ENCODE measurements at regions not wholly inside any gene's neighbourhood (a gene's known extent, or its start where the extent isn't known, plus 50 kb on each side); places are given as distances from the start of the nearest gene placed in this dataset.

- CTCF ChIA-PET (ENCODE audit: partially characterized antibody): interaction anchor here (1.6 to 2.0 kb wide), 2 partner anchors 12 to 78 kb away, joined by 3 to 7 read pairs; no protein-coding TSS in a partner anchor
- Histone ChIP-seq H3K18ac (ENCODE audit: extremely low read depth, low read length) (no peak overlapping the region), H3K4ac (replicated peaks; ENCODE audit: insufficient read length, low read depth, low read length) (no peak overlapping the region), H3K79me1 (ENCODE audit: low read depth, low read length) (no peaks in the 10 kb centered on the region), H3K4me1 (replicated peaks in 1 of 4; ENCODE audit: control insufficient read depth in 3 of 4, insufficient read depth in 4 of 4, low read length in 3 of 4) (peaks cover 2 to 5% (median 4%) of the 10 kb centered on the region in 4 experiments; a peak in 4 of 7 replicates), H3K4me2 (ENCODE audit: insufficient read depth in 1 of 2, low read depth in 2 of 2, low read length in 2 of 2) (no peak overlapping the region), H2BK15ac (ENCODE audit: low read length) (no peak overlapping the region), H3K27ac (ENCODE audit: low read depth, low read length) (no peak overlapping the region), H3K79me2 (ENCODE audit: control insufficient read depth in 1 of 2, insufficient read depth in 2 of 2, low read length in 2 of 2) (no peaks in the 10 kb centered on the region), H3K14ac (ENCODE audit: insufficient read length) (no peak overlapping the region), H4K20me1 (replicated peaks in 1 of 2; ENCODE audit: control insufficient read depth in 1 of 2, insufficient read depth in 2 of 2, low read length in 2 of 2) (no peaks in the 10 kb centered on the region), H2AK5ac (ENCODE audit: low read depth, low read length) (no peak overlapping the region), H3K27me3 (replicated peaks in 1 of 4; ENCODE audit: control insufficient read depth in 3 of 4, extremely low read depth in 1 of 4, insufficient read depth in 3 of 4, low read length in 3 of 4) (no peaks in the 10 kb centered on the region; a peak in 1 of 7 replicates), H2AFZ (ENCODE audit: low read length) (no peak overlapping the region), H3K9ac (replicated peaks in 1 of 4; ENCODE audit: extremely low read depth in 1 of 4, low read depth in 3 of 4, low read length in 3 of 4) (no peak overlapping the region), H4K8ac (ENCODE audit: extremely low read depth, insufficient read depth, low read length) (peak overlapping the region; percentile 51; the same call in 1 of the 2 replicates), H3K9me3 (ENCODE audit: insufficient read depth in 2 of 2, low read depth in 1 of 2, low read length in 1 of 2) (peaks cover 12 to 15% of the 10 kb centered on the region in 2 experiments; a peak in 2 of 4 replicates), H2BK5ac (ENCODE audit: low read depth, low read length) (no peak overlapping the region), H4K5ac (ENCODE audit: insufficient read length, low read depth, low read length) (no peak overlapping the region), H3K23me2 (ENCODE audit: low read depth, low read length) (no peaks in the 10 kb centered on the region), H2BK20ac (ENCODE audit: low read length) (peak overlapping the region; percentile 56), H2BK120ac (replicated peaks; ENCODE audit: low read depth, low read length) (no peak overlapping the region), H3K4me3 (ENCODE audit: extremely low read depth in 1 of 4, insufficient read depth in 2 of 4, low read depth in 3 of 4, low read length in 4 of 4) (no peak overlapping the region), H3K23ac (ENCODE audit: insufficient read length) (no peak overlapping the region), H3K56ac (replicated peaks; ENCODE audit: insufficient read length, low read depth, low read length) (no peak overlapping the region), H4K91ac (replicated peaks; ENCODE audit: insufficient read length, low read length) (no peak overlapping the region), H2BK12ac (ENCODE audit: low read depth, low read length) (0 out of 2 replicates have a peak overlapping the region, but pooled peaks have one; percentile 4), H3K36me3 (ENCODE audit: control insufficient read depth in 2 of 4, insufficient read depth in 4 of 4, low read length in 3 of 4) (peaks cover 0 to 3% (median 1%) of the 10 kb centered on the region in 4 experiments; a peak in 1 of 8 replicates)
- FAIRE-seq (no peak), DNase-seq (ENCODE audit: low read depth in 1 of 2, low spot score in 2 of 2) (peak in 1 of 2 experiments; percentile 43)
- POLR2A ChIA-PET (ENCODE audit: partially characterized antibody): interaction anchor here (1.6 kb wide), 1 partner anchor 9 kb away, joined by 4 read pairs; no protein-coding TSS in a partner anchor
- 85% methylated on average over 23 of the region's 23 CpGs; no CpG with 5 or more reads in 1 of the 2 experiments for WGBS, 2 experiments (ENCODE audit: extremely low coverage in 1 of 2, insufficient coverage in 1 of 2, insufficient read length in 1 of 2, insufficient replicate concordance in 2 of 2, low coverage in 1 of 2, low lambda C conversion rate in 2 of 2, missing lambda C conversion rate in 1 of 2)
- TF ChIP-seq BACH1 (IDR thresholded peaks at IDR 0.05; ENCODE audit: low read length): no peak
- no peak for TF ChIP-seq EZH2 (IDR thresholded peaks at IDR 0.05; ENCODE audit: low read depth, low read length, severe bottlenecking)
- no peak for TF ChIP-seq TEAD4 (IDR thresholded peaks at IDR 0.05; ENCODE audit: low read depth, low read length)
- no peak for TF ChIP-seq EGR1 (IDR thresholded peaks at IDR 0.05; ENCODE audit: borderline replicate concordance, low read depth, low read length)
- TF ChIP-seq TAF7 (optimal IDR thresholded peaks at IDR 0.05; ENCODE audit: borderline replicate concordance, low read depth, low read length): no peak
- TF ChIP-seq CEBPB (IDR thresholded peaks at IDR 0.05; ENCODE audit: low read depth, low read length): no peak
- TF ChIP-seq JUN (IDR thresholded peaks at IDR 0.05; ENCODE audit: low read depth, low read length): no peak
- no peak for TF ChIP-seq E2F6 (IDR thresholded peaks at IDR 0.05)
- TF ChIP-seq SIX5 (IDR thresholded peaks at IDR 0.05; ENCODE audit: low read depth, low read length): no peak
- no peak for TF ChIP-seq KDM4A (IDR thresholded peaks at IDR 0.05; ENCODE audit: low read depth, low read length, severe bottlenecking)
- no peak for TF ChIP-seq RNF2 (IDR thresholded peaks at IDR 0.05; ENCODE audit: borderline replicate concordance, low read depth, low read length, missing control alignments, poor library complexity, severe bottlenecking)
- no peak for TF ChIP-seq RFX5 (IDR thresholded peaks at IDR 0.05; ENCODE audit: borderline replicate concordance, low read depth, low read length)
- no peak for TF ChIP-seq MAFK (IDR thresholded peaks at IDR 0.05; ENCODE audit: low read depth, low read length)
Measured at GRCh38 chr14:61111209-61111665, 130.2 kb downstream of the SLC38A6 start.
